Keratinocyte (primary cell): ENCODE measurements at regions not wholly inside any gene's neighbourhood (a gene's known extent, or its start where the extent isn't known, plus 50 kb on each side); places are given as distances from the start of the nearest gene placed in this dataset.

Source experiments
- DNase-seq: peaks from one replicate; pipeline ENCODE4 v3.0.0-alpha.2; 2011; ENCODE audit warnings: low read depth, missing footprints, low spot score
- FAIRE-seq: peaks from 2 replicates; lab custom pipeline; 2011; peaks lifted over from hg19 to GRCh38; lab: Jason Lieb, UNC
- H2AFZ ChIP-seq: 2 replicates; pipeline ENCODE4 v1.6.0; 2012; ENCODE audit warnings: low read length, control low read depth, inconsistent platforms; ENCODE audit not compliant: control insufficient read depth
- H3K27ac ChIP-seq: 2 replicates; pipeline ENCODE4 v1.5.1; 2011; ENCODE audit warnings: low read length; ENCODE audit not compliant: control insufficient read depth, insufficient read depth
- H3K27me3 ChIP-seq: 3 replicates; pipeline ENCODE4 v1.6.0; 2011; ENCODE audit warnings: low read length; ENCODE audit not compliant: control insufficient read depth, insufficient read depth; ENCODE audit errors: extremely low read depth
- H3K36me3 ChIP-seq, 2 experiments: 2 replicates in 1 of 2; 3 replicates in 1 of 2; pipeline ENCODE4 v1.5.1; 2011; ENCODE audit warnings: low read length in 2 of 2, mild to moderate bottlenecking in 1 of 2; ENCODE audit not compliant: control insufficient read depth in 2 of 2, insufficient read depth in 2 of 2; ENCODE audit errors: extremely low read depth in 1 of 2
- H3K4me1 ChIP-seq: 3 replicates; pipeline ENCODE4 v1.5.1; 2011; ENCODE audit warnings: low read length; ENCODE audit not compliant: control insufficient read depth, insufficient read depth; ENCODE audit errors: extremely low read depth
- H3K4me2 ChIP-seq: 3 replicates; pipeline ENCODE4 v1.6.0; 2011; ENCODE audit warnings: low read depth, low read length; ENCODE audit not compliant: control insufficient read depth, insufficient read depth; ENCODE audit errors: extremely low read depth
- H3K4me3 ChIP-seq, 3 experiments: fragments of 200-600 bp in 1 of 3; sonication (generic) in 1 of 3; 2 replicates in 2 of 3; 3 replicates in 1 of 3; pipeline ENCODE4 v1.5.1; 2011 to 2016; ENCODE audit warnings: low read length in 3 of 3, mild to moderate bottlenecking in 3 of 3, control low read depth in 2 of 3, inconsistent platforms in 1 of 3, low read depth in 1 of 3, mixed read lengths in 1 of 3, mixed run types in 1 of 3, moderate library complexity in 1 of 3; ENCODE audit not compliant: control insufficient read depth in 2 of 3, insufficient read depth in 2 of 3; ENCODE audit errors: extremely low read depth in 1 of 3
- H3K79me2 ChIP-seq: 2 replicates; pipeline ENCODE4 v1.6.0; 2012; ENCODE audit warnings: low read length; ENCODE audit not compliant: control insufficient read depth, insufficient read depth
- H3K9ac ChIP-seq: 3 replicates; pipeline ENCODE4 v1.6.0; 2011; ENCODE audit warnings: low read length; ENCODE audit not compliant: control insufficient read depth, insufficient read depth; ENCODE audit errors: extremely low read depth
- H3K9me1 ChIP-seq: 3 replicates; pipeline ENCODE4 v1.6.0; 2011; ENCODE audit warnings: low read length; ENCODE audit not compliant: control insufficient read depth, insufficient read depth; ENCODE audit errors: extremely low read depth
- H3K9me3 ChIP-seq: 2 replicates; pipeline ENCODE4 v1.5.1; 2012; ENCODE audit warnings: low read depth, low read length; ENCODE audit not compliant: control insufficient read depth
- H4K20me1 ChIP-seq: 3 replicates; pipeline ENCODE4 v1.6.0; 2011; ENCODE audit warnings: low read length; ENCODE audit not compliant: control insufficient read depth, insufficient read depth; ENCODE audit errors: extremely low read depth
- EZH2 ChIP-seq: IDR thresholded peaks from one replicate; pipeline ENCODE4 v1.6.1; 2012; ENCODE audit warnings: inconsistent platforms, mild to moderate bottlenecking, low read length, moderate library complexity
- dilution Hi-C: fragments of 300-500 bp; cut with MboI; formaldehyde crosslinking; loops from one replicate; pipeline ENCODE4 v1.7.0; 2020; ENCODE audit warnings: low sequenced_read_pairs; ENCODE audit not compliant: extremely low pct_ligation_motif_present
- TF ChIP-seq, protein P1 (sequence below), 3 experiments: IDR thresholded peaks in 1 of 3; conservative IDR thresholded peaks in 1 of 3; optimal IDR thresholded peaks in 1 of 3; 2 replicates in 2 of 3; 3 replicates in 1 of 3; pipeline versions ENCODE3 to v1.5.1; 2011; ENCODE audit warnings: low read length in 3 of 3, mild to moderate bottlenecking in 3 of 3, moderate library complexity in 2 of 3, control low read depth in 1 of 3, inconsistent platforms in 1 of 3; ENCODE audit not compliant: insufficient read depth in 2 of 3; ENCODE audit errors: extremely low read depth in 1 of 3

- no peaks in the 10 kb centered on the region for H3K9me3 ChIP-seq
- DNase-seq (no peak), FAIRE-seq (no peak)
- no peak for TF ChIP-seq EZH2
- TF ChIP-seq, protein P1, sequence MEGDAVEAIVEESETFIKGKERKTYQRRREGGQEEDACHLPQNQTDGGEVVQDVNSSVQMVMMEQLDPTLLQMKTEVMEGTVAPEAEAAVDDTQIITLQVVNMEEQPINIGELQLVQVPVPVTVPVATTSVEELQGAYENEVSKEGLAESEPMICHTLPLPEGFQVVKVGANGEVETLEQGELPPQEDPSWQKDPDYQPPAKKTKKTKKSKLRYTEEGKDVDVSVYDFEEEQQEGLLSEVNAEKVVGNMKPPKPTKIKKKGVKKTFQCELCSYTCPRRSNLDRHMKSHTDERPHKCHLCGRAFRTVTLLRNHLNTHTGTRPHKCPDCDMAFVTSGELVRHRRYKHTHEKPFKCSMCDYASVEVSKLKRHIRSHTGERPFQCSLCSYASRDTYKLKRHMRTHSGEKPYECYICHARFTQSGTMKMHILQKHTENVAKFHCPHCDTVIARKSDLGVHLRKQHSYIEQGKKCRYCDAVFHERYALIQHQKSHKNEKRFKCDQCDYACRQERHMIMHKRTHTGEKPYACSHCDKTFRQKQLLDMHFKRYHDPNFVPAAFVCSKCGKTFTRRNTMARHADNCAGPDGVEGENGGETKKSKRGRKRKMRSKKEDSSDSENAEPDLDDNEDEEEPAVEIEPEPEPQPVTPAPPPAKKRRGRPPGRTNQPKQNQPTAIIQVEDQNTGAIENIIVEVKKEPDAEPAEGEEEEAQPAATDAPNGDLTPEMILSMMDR (optimal IDR thresholded peaks at IDR 0.05 in 1 of 3, IDR thresholded peaks at IDR 0.05 in 1 of 3, conservative IDR thresholded peaks at IDR 0.05 in 1 of 3; ENCODE audit: extremely low read depth in 1 of 3, insufficient read depth in 2 of 3, low read length in 3 of 3), result no peak
- H3K9ac ChIP-seq, result no peak overlapping the region
- no peak overlapping the region for H2AFZ ChIP-seq
- no peak overlapping the region for H3K4me2 ChIP-seq
- H4K20me1 ChIP-seq, result no peaks in the 10 kb centered on the region
- no peak overlapping the region for H3K4me3 ChIP-seq
- no peaks in the 10 kb centered on the region for H3K79me2 ChIP-seq
- H3K27me3 ChIP-seq, result no peaks in the 10 kb centered on the region
- dilution Hi-C loops, result no loop called here
- H3K27ac ChIP-seq, result no peak overlapping the region
- H3K4me1 ChIP-seq, result no peaks in the 10 kb centered on the region
- no peaks in the 10 kb centered on the region for H3K9me1 ChIP-seq
- H3K36me3 ChIP-seq, result no peaks in the 10 kb centered on the region
Observed at GRCh38 chr2:193868132-193868531, 1673.4 kb upstream of the TMEFF2 start.

DNA sequence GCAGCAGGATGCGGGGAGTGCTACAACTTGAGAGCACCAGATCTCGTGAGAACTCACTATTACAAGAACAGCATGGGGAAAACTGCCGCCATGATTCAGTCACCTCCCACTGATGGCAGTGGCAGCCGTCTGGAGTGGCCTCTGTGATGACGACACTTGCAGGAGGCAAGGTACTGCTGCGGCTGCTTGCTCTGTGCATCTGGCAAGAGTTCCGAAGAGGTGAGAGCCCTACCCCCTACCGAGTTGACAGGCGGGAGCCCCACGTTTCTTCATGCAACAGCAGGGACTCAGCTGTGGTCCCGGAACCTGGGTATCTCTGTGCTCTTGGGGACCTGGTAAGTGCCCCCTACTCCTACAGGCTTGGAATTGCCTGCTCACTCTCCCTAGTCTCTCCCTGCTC lies 1672.7 kb upstream of the TMEFF2 start:
- DNase-seq (no peak), FAIRE-seq (no peak)
- dilution Hi-C loops, result no loop called here

More for the DNA sequence above, 1672.7 kb upstream of the TMEFF2 start:
- no peaks in the 10 kb centered on the region for H3K9me1 ChIP-seq
- H3K4me3 ChIP-seq, result no peak overlapping the region
- no peak overlapping the region for H3K4me2 ChIP-seq
- no peak overlapping the region for H2AFZ ChIP-seq
- H3K9me3 ChIP-seq, result no peaks in the 10 kb centered on the region
- H3K4me1 ChIP-seq, result no peaks in the 10 kb centered on the region
- H3K36me3 ChIP-seq, result no peaks in the 10 kb centered on the region
- H3K27me3 ChIP-seq, result no peaks in the 10 kb centered on the region
- H3K27ac ChIP-seq, result no peak overlapping the region
- TF ChIP-seq, protein P1 (optimal IDR thresholded peaks at IDR 0.05 in 1 of 3, IDR thresholded peaks at IDR 0.05 in 1 of 3, conservative IDR thresholded peaks at IDR 0.05 in 1 of 3; ENCODE audit: extremely low read depth in 1 of 3, insufficient read depth in 2 of 3, low read length in 3 of 3), result no peak
- no peak for TF ChIP-seq EZH2
- H3K9ac ChIP-seq, result no peak overlapping the region
- H3K79me2 ChIP-seq, result no peaks in the 10 kb centered on the region
- no peaks in the 10 kb centered on the region for H4K20me1 ChIP-seq
